Hepatocyte (in vitro differentiated cells): ENCODE measurements at regions not wholly inside any gene's neighbourhood (a gene's known extent, or its start where the extent isn't known, plus 50 kb on each side); places are given as distances from the start of the nearest gene placed in this dataset.

Source experiments
- EZH2 ChIP-seq: fragments of 200-600 bp; sonication (generic); IDR thresholded peaks from 2 replicates; pipeline ENCODE4 v1.6.1; 2016; ENCODE audit warnings: antibody characterized with exemption, mild to moderate bottlenecking, borderline replicate concordance
- EZH2phosphoT487 ChIP-seq: fragments of 200-600 bp; sonication (generic); IDR thresholded peaks from one replicate; pipeline ENCODE4 v1.6.1; 2018; ENCODE audit warnings: antibody characterized with exemption, mild to moderate bottlenecking, low read depth, moderate library complexity; ENCODE audit not compliant: unreplicated experiment, severe bottlenecking
- TF ChIP-seq, protein P1 (sequence below): fragments of 200-600 bp; sonication (generic); IDR thresholded peaks from 2 replicates; pipeline ENCODE4 v1.5.1; 2016; ENCODE audit warnings: antibody characterized with exemption, mild to moderate bottlenecking; ENCODE audit not compliant: poor library complexity

GRCh38 chr2:12844511-12844910, 127.8 kb downstream of the TRIB2 start:
- TF ChIP-seq, protein P1, sequence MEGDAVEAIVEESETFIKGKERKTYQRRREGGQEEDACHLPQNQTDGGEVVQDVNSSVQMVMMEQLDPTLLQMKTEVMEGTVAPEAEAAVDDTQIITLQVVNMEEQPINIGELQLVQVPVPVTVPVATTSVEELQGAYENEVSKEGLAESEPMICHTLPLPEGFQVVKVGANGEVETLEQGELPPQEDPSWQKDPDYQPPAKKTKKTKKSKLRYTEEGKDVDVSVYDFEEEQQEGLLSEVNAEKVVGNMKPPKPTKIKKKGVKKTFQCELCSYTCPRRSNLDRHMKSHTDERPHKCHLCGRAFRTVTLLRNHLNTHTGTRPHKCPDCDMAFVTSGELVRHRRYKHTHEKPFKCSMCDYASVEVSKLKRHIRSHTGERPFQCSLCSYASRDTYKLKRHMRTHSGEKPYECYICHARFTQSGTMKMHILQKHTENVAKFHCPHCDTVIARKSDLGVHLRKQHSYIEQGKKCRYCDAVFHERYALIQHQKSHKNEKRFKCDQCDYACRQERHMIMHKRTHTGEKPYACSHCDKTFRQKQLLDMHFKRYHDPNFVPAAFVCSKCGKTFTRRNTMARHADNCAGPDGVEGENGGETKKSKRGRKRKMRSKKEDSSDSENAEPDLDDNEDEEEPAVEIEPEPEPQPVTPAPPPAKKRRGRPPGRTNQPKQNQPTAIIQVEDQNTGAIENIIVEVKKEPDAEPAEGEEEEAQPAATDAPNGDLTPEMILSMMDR = no peak
- TF ChIP-seq EZH2 (no peak), EZH2phosphoT487 (no peak)
